Heart left ventricle (tissue), 16 donors: ENCODE measurements at regions not wholly inside any gene's neighbourhood (a gene's known extent, or its start where the extent isn't known, plus 50 kb on each side); places are given as distances from the start of the nearest gene placed in this dataset.

Experiments
- ATAC-seq, 4 donors: fragments of 200-7000 bp; cut with Tn5 transposase; one replicate each; pipeline ENCODE4 v1.9.1; 2020 to 2022; ENCODE audit warnings: moderate library complexity in 4 of 4, mild to moderate bottlenecking in 3 of 4, moderate number of reproducible peaks in 1 of 4
- DNase-seq, 5 donors: peaks; one replicate each; pipeline ENCODE4 v3.0.0-alpha.2; 2020
- H3K27ac ChIP-seq, 12 donors: fragments of 200-600 bp; sonication (generic) in 4 of 12; one replicate each; pipeline versions ENCODE4 v1.5.0 to v1.8.0; 2016 to 2022; ENCODE audit warnings: mild to moderate bottlenecking in 2 of 12
- H3K27me3 ChIP-seq, 9 donors: fragments of 200-600 bp; sonication (generic) in 2 of 9; one replicate each; pipeline versions ENCODE4 v1.5.1 to v1.8.0; 2016 to 2022; ENCODE audit warnings: mild to moderate bottlenecking in 3 of 9
- H3K36me3 ChIP-seq, 9 donors: fragments of 200-600 bp; sonication (generic) in 2 of 9; one replicate each; pipeline versions ENCODE4 v1.5.0 to v1.8.0; 2018 to 2022; ENCODE audit warnings: mild to moderate bottlenecking in 2 of 9
- H3K4me1 ChIP-seq, 12 donors: fragments of 200-600 bp; sonication (generic) in 4 of 12; one replicate each; pipeline versions ENCODE4 v1.5.0 to v1.8.0; 2016 to 2022; ENCODE audit warnings: mild to moderate bottlenecking in 3 of 12
- H3K4me3 ChIP-seq, 12 donors: fragments of 200-600 bp; sonication (generic) in 4 of 12; one replicate each; pipeline versions ENCODE4 v1.5.0 to v1.8.0; 2017 to 2022; ENCODE audit warnings: mild to moderate bottlenecking in 9 of 12, moderate library complexity in 4 of 12
- H3K9me3 ChIP-seq, 12 donors: fragments of 200-600 bp; sonication (generic) in 4 of 12; one replicate each; pipeline versions ENCODE4 v1.5.0 to v1.8.0; 2016 to 2022; ENCODE audit warnings: mild to moderate bottlenecking in 1 of 12
- POLR2A ChIP-seq, 2 donors: fragments of 450-650 bp; IDR thresholded peaks; one replicate each; pipeline ENCODE4 v1.6.1; 2017; ENCODE audit warnings: antibody characterized with exemption in 2 of 2, mild to moderate bottlenecking in 2 of 2, moderate library complexity in 2 of 2
- WGBS, 4 donors: extraction: QIAGEN DNeasy Blood & Tissue Kit in 2 of 4; methylation state at CpG; one replicate each; pipeline versions ENCODE4 v1.1.5 to v1.1.7; 2013 to 2018; 5-methylcytosine and 5-hydroxymethylcytosine counted together
- intact Hi-C, 10 donors: fragments of 100-400 bp; cut with DNase I; formaldehyde crosslinking; loops; one replicate each; pipeline versions ENCODE4 v1.11.1 to v1.14.2; 2022
- TF ChIP-seq, protein P1 (sequence below), 12 donors: fragments of 200-600 bp; sonication (generic) in 4 of 12; IDR thresholded peaks; one replicate each; pipeline versions ENCODE4 v1.5.0 to v1.8.0; 2018 to 2022; ENCODE audit warnings: antibody characterized with exemption in 12 of 12, mild to moderate bottlenecking in 5 of 12
- donor health status: ischemic (EF 13 %, LVEDD 7.1; RV severe dilation, severe dysfunction).
- donor health status: healthy with polysubstance abuse.
- donor health status: DM: no; HTN: yes; CAD: no.
- donor health status: DM: no; HTN: no; CAD: no.
- donor health status: ischemic (EF 25% LVEDD 6.9; RV normal size, moderate dysfunction).
- donor health status: ischemic (EF 25% LVEDD 5.7; RV mildly dilated, moderate dysfunction).
- donor health status: healthy.
- donor health status: DM: yes; HTN: yes; CAD: no.
- donor health status: ischemic (EF 35%, LVEDD 5.7; RV mildly dilated, moderate dysfunction).
- donor health status: nonischemic (EF 11% LVEDD 7.7; RV severe dilation, severe dysfunction).
- donor health status: DM: yes; HTN: yes; CAD: no.
- donor health status: PGD.
- donor health status: ischemic (EF 29% LVEDD 5.4; RV normal size, mild dysfunction).
- donor health status: nonischemic (EF 23%, LVEDD 6.1; RV moderate dilation, normal function).

DNA sequence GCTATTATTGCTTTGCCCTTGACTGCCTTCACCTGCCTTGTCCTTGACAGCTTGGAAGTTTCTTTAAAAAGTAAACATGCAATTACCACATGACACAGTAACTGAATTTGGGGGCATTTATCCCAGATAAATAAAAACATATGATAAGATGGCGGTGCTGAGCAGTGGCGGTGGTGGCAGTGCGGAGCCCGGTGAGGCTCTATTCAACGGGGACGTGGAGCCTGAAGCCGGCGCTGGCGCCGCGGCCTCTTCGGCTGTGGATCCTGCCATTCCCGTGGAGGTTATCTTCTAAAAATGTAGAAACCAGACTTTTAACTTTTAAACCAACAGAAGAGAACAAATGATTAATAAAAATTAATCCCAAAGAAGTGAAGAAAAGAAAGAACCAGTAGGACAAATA lies 59.7 kb upstream of the ZDHHC15 start:
- no peaks in the 10 kb centered on the region for H3K27me3 ChIP-seq
- H3K27ac ChIP-seq = no peak overlapping the region
- DNase-seq (no peak), ATAC-seq (no peak)
- intact Hi-C loops = no loop called here
- no peaks in the 10 kb centered on the region for H3K36me3 ChIP-seq
- H3K9me3 ChIP-seq = peaks cover 0 to under 1% (median 0%) of the 10 kb centered on the region in 12 donors
- WGBS, 4 donors = 90 to 98% (median 93%) methylated on average over 13 of the region's 13 CpGs
- H3K4me3 ChIP-seq = no peak overlapping the region
- TF ChIP-seq, protein P1, sequence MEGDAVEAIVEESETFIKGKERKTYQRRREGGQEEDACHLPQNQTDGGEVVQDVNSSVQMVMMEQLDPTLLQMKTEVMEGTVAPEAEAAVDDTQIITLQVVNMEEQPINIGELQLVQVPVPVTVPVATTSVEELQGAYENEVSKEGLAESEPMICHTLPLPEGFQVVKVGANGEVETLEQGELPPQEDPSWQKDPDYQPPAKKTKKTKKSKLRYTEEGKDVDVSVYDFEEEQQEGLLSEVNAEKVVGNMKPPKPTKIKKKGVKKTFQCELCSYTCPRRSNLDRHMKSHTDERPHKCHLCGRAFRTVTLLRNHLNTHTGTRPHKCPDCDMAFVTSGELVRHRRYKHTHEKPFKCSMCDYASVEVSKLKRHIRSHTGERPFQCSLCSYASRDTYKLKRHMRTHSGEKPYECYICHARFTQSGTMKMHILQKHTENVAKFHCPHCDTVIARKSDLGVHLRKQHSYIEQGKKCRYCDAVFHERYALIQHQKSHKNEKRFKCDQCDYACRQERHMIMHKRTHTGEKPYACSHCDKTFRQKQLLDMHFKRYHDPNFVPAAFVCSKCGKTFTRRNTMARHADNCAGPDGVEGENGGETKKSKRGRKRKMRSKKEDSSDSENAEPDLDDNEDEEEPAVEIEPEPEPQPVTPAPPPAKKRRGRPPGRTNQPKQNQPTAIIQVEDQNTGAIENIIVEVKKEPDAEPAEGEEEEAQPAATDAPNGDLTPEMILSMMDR (IDR thresholded peaks at IDR 0.05) = no peak
- TF ChIP-seq POLR2A (IDR thresholded peaks at IDR 0.05) = no peak
- H3K4me1 ChIP-seq = no peaks in the 10 kb centered on the region
